ENCODE measurements at regions not wholly inside any gene's neighbourhood (a gene's known extent, or its start where the extent isn't known, plus 50 kb on each side); places are given as distances from the start of the nearest gene placed in this dataset.

GRCh38 chr7:49407205-49407604 lies 366.2 kb upstream of the VWC2 start:
- no peak for TF ChIP-seq CTCF (conservative IDR thresholded peaks at IDR 0.05; ENCODE audit: low read depth in 2 of 2)
- no peak for TF ChIP-seq POLR2AphosphoS5 (IDR thresholded peaks at IDR 0.05; ENCODE audit: low read depth)
- no peak for TF ChIP-seq JUNB (IDR thresholded peaks at IDR 0.05; ENCODE audit: unreplicated experiment)
- TF ChIP-seq EZH2 (IDR thresholded peaks at IDR 0.05; ENCODE audit: low read depth, unreplicated experiment), result no peak
- TF ChIP-seq EZH2phosphoT487 (IDR thresholded peaks at IDR 0.05; ENCODE audit: unreplicated experiment), result no peak
- TF ChIP-seq REST (IDR thresholded peaks at IDR 0.05; ENCODE audit: unreplicated experiment), result no peak
- no peak for TF ChIP-seq ZNF114 (CRISPR knock-in tag; IDR thresholded peaks at IDR 0.05)
- TF ChIP-seq CREB1 (CRISPR knock-in tag; IDR thresholded peaks at IDR 0.05; ENCODE audit: low read depth), result no peak
- no peak for TF ChIP-seq ZNF331 (CRISPR knock-in tag; IDR thresholded peaks at IDR 0.05; ENCODE audit: low read depth)
- no peak for TF ChIP-seq NANOG (IDR thresholded peaks at IDR 0.05; ENCODE audit: borderline replicate concordance)
- TF ChIP-seq ETS1 (IDR thresholded peaks at IDR 0.05), result no peak
- TF ChIP-seq ZNF462 (CRISPR knock-in tag; IDR thresholded peaks at IDR 0.05), result no peak
- no peak for TF ChIP-seq STAT1 (IDR thresholded peaks at IDR 0.05; ENCODE audit: unreplicated experiment)

Data from GM23338 (cell line).